H1 (cell line): ENCODE measurements at regions not wholly inside any gene's neighbourhood (a gene's known extent, or its start where the extent isn't known, plus 50 kb on each side); places are given as distances from the start of the nearest gene placed in this dataset.

Experiments used
- CTCF ChIA-PET: fragments of 300-600 bp; sonication (Branson Sonifier 250); formaldehyde crosslinking; loops from one replicate; lab custom pipeline; 2021; ENCODE audit not compliant: partially characterized antibody; lab: Charles Lee
- POLR2A ChIA-PET: fragments of 300-600 bp; sonication (Branson Sonifier 250); formaldehyde crosslinking; loops from one replicate; lab custom pipeline; 2021; ENCODE audit warnings: inconsistent platforms; ENCODE audit not compliant: partially characterized antibody; lab: Charles Lee
- DNase-seq, 2 experiments: peaks; one replicate each; pipeline versions ENCODE4 v3.0.0 to v3.0.0-alpha.2; 2010 to 2022; ENCODE audit warnings: low spot score in 2 of 2, low read depth in 1 of 2, mixed read lengths in 1 of 2
- FAIRE-seq: peaks from 2 replicates; lab custom pipeline; 2011; peaks lifted over from hg19 to GRCh38; lab: Jason Lieb, UNC
- H2AFZ ChIP-seq: 2 replicates; pipeline ENCODE4 v1.8.1; 2012; ENCODE audit warnings: low read length, inconsistent platforms
- H2AK5ac ChIP-seq: 2 replicates; pipeline ENCODE4 v1.6.1; 2013; ENCODE audit warnings: low read depth, low read length
- H2BK120ac ChIP-seq: replicated peaks from 2 replicates; pipeline ENCODE3; 2013; ENCODE audit warnings: low read depth, low read length, inconsistent platforms
- H2BK12ac ChIP-seq: 2 replicates; pipeline ENCODE4 v1.6.1; 2013; ENCODE audit warnings: low read depth, low read length
- H2BK15ac ChIP-seq: 2 replicates; pipeline ENCODE4 v1.6.1; 2013; ENCODE audit warnings: low read length
- H2BK20ac ChIP-seq: 2 replicates; pipeline ENCODE4 v1.6.1; 2013; ENCODE audit warnings: low read length
- H2BK5ac ChIP-seq: 2 replicates; pipeline ENCODE4 v1.6.1; 2013; ENCODE audit warnings: low read depth, low read length
- H3K14ac ChIP-seq: 2 replicates; pipeline ENCODE4 v1.6.1; 2013; ENCODE audit warnings: inconsistent platforms; ENCODE audit not compliant: insufficient read length
- H3K18ac ChIP-seq: 2 replicates; pipeline ENCODE4 v1.6.1; 2013; ENCODE audit warnings: low read length; ENCODE audit errors: extremely low read depth
- H3K23ac ChIP-seq: 2 replicates; pipeline ENCODE4 v1.6.1; 2013; ENCODE audit warnings: inconsistent platforms; ENCODE audit not compliant: insufficient read length
- H3K23me2 ChIP-seq: 2 replicates; pipeline ENCODE4 v1.6.1; 2013; ENCODE audit warnings: low read depth, low read length
- H3K27ac ChIP-seq: 2 replicates; pipeline ENCODE4 v1.6.1; 2011; ENCODE audit warnings: low read depth, low read length, inconsistent platforms
- H3K27me3 ChIP-seq, 4 experiments: replicated peaks in 1 of 4; 1 replicate in 1 of 4; 2 replicates in 3 of 4; pipeline versions ENCODE4 v1.6.1 to v1.8.1; 2011 to 2013; ENCODE audit warnings: low read length in 3 of 4, mild to moderate bottlenecking in 3 of 4, inconsistent platforms in 2 of 4, mixed read lengths in 2 of 4, moderate library complexity in 1 of 4; ENCODE audit not compliant: control insufficient read depth in 3 of 4, insufficient read depth in 3 of 4; ENCODE audit errors: extremely low read depth in 1 of 4
- H3K36me3 ChIP-seq, 4 experiments: 2 replicates each; pipeline versions ENCODE4 v1.6.1 to v1.8.1; 2011 to 2013; ENCODE audit warnings: mild to moderate bottlenecking in 4 of 4, low read length in 3 of 4, moderate library complexity in 2 of 4, control low read depth in 1 of 4, inconsistent platforms in 1 of 4; ENCODE audit not compliant: insufficient read depth in 4 of 4, control insufficient read depth in 2 of 4
- H3K4ac ChIP-seq: replicated peaks from 2 replicates; pipeline ENCODE3; 2013; ENCODE audit warnings: low read length, low read depth, mixed read lengths, inconsistent platforms; ENCODE audit not compliant: insufficient read length
- H3K4me1 ChIP-seq, 4 experiments: replicated peaks in 1 of 4; 1 replicate in 1 of 4; 2 replicates in 3 of 4; pipeline versions ENCODE4 v1.6.1 to v1.8.1; 2011 to 2013; ENCODE audit warnings: low read length in 3 of 4, inconsistent platforms in 2 of 4, mixed read lengths in 1 of 4; ENCODE audit not compliant: insufficient read depth in 4 of 4, control insufficient read depth in 3 of 4
- H3K4me2 ChIP-seq, 2 experiments: 2 replicates each; pipeline versions ENCODE4 v1.6.1 to v1.8.1; 2011 to 2013; ENCODE audit warnings: low read depth in 2 of 2, low read length in 2 of 2, control low read depth in 1 of 2, inconsistent platforms in 1 of 2, mild to moderate bottlenecking in 1 of 2; ENCODE audit not compliant: insufficient read depth in 1 of 2
- H3K4me3 ChIP-seq, 4 experiments: fragments of 200-600, 300-600 bp in 1 of 4; sonication (generic), shearing (Covaris generic), sonication (Bioruptor Twin) in 1 of 4; 2 replicates each; pipeline versions ENCODE4 v1.5.1 to v1.8.1; 2011 to 2016; ENCODE audit warnings: low read length in 4 of 4, low read depth in 3 of 4, control low read depth in 2 of 4, inconsistent platforms in 2 of 4, mild to moderate bottlenecking in 2 of 4, mixed read lengths in 1 of 4, moderate library complexity in 1 of 4; ENCODE audit not compliant: insufficient read depth in 2 of 4; ENCODE audit errors: extremely low read depth in 1 of 4
- H3K56ac ChIP-seq: replicated peaks from 2 replicates; pipeline ENCODE3; 2013; ENCODE audit warnings: low read depth, mild to moderate bottlenecking, mixed read lengths, low read length, inconsistent platforms; ENCODE audit not compliant: insufficient read length
- H3K79me1 ChIP-seq: 2 replicates; pipeline ENCODE4 v1.6.1; 2013; ENCODE audit warnings: low read depth, low read length, control low read depth
- H3K79me2 ChIP-seq, 2 experiments: 2 replicates each; pipeline versions ENCODE4 v1.6.1 to v1.8.1; 2012 to 2013; ENCODE audit warnings: low read length in 2 of 2, mild to moderate bottlenecking in 2 of 2, inconsistent platforms in 1 of 2; ENCODE audit not compliant: insufficient read depth in 2 of 2, control insufficient read depth in 1 of 2
- H3K9ac ChIP-seq, 4 experiments: replicated peaks in 1 of 4; 1 replicate in 1 of 4; 2 replicates in 3 of 4; pipeline versions ENCODE4 v1.6.1 to v1.8.1; 2011 to 2013; ENCODE audit warnings: low read depth in 3 of 4, low read length in 3 of 4, control low read depth in 2 of 4, mild to moderate bottlenecking in 2 of 4, moderate library complexity in 2 of 4, inconsistent platforms in 1 of 4; ENCODE audit errors: extremely low read depth in 1 of 4
- H3K9me3 ChIP-seq, 2 experiments: 2 replicates each; pipeline versions ENCODE4 v1.6.1 to v1.8.1; 2012 to 2013; ENCODE audit warnings: mild to moderate bottlenecking in 2 of 2, moderate library complexity in 2 of 2, control low read depth in 1 of 2, inconsistent platforms in 1 of 2, low read depth in 1 of 2, low read length in 1 of 2, mixed read lengths in 1 of 2; ENCODE audit not compliant: insufficient read depth in 2 of 2
- H4K20me1 ChIP-seq, 2 experiments: replicated peaks in 1 of 2; 2 replicates each; pipeline versions ENCODE3 to v1.8.1; 2011 to 2013; ENCODE audit warnings: inconsistent platforms in 2 of 2, low read length in 2 of 2, mild to moderate bottlenecking in 1 of 2; ENCODE audit not compliant: insufficient read depth in 2 of 2, control insufficient read depth in 1 of 2
- H4K5ac ChIP-seq: 2 replicates; pipeline ENCODE4 v1.6.1; 2013; ENCODE audit warnings: low read length, low read depth, mixed read lengths, inconsistent platforms; ENCODE audit not compliant: insufficient read length
- H4K8ac ChIP-seq: 2 replicates; pipeline ENCODE4 v1.8.0; 2013; ENCODE audit warnings: mild to moderate bottlenecking, moderate library complexity, low read length, inconsistent platforms; ENCODE audit not compliant: insufficient read depth; ENCODE audit errors: extremely low read depth
- H4K91ac ChIP-seq: replicated peaks from 2 replicates; pipeline ENCODE3; 2013; ENCODE audit warnings: low read length, mixed read lengths, inconsistent platforms; ENCODE audit not compliant: insufficient read length
- CHD1 ChIP-seq: IDR thresholded peaks from 2 replicates; pipeline ENCODE4 v1.6.1; 2012; ENCODE audit warnings: low read depth, low read length, improper control_type of control experiment
- GTF2F1 ChIP-seq: IDR thresholded peaks from 2 replicates; pipeline ENCODE4 v1.6.1; 2012; ENCODE audit warnings: low read depth, low read length, improper control_type of control experiment, borderline replicate concordance
- MAFK ChIP-seq: IDR thresholded peaks from 2 replicates; pipeline ENCODE4 v1.6.1; 2012; ENCODE audit warnings: low read depth, mild to moderate bottlenecking, improper control_type of control experiment, low read length
- RXRA ChIP-seq: IDR thresholded peaks from 2 replicates; pipeline ENCODE4 v1.6.1; 2011; ENCODE audit warnings: low read depth, mild to moderate bottlenecking, low read length, moderate library complexity; ENCODE audit not compliant: insufficient read depth
- SIRT6 ChIP-seq: IDR thresholded peaks from one replicate; pipeline ENCODE4 v1.7.1; 2012; ENCODE audit warnings: low read length, inconsistent platforms
- SIX5 ChIP-seq: IDR thresholded peaks from 2 replicates; pipeline ENCODE4 v1.6.1; 2011; ENCODE audit warnings: mild to moderate bottlenecking, low read depth, low read length
- SP4 ChIP-seq: IDR thresholded peaks from 2 replicates; pipeline ENCODE4 v1.6.1; 2012; ENCODE audit warnings: low read length, inconsistent platforms
- WGBS, 2 experiments: shearing (Covaris generic) in 1 of 2; methylation state at CpG; one replicate each; pipeline versions ENCODE4 v1.1.6 to v1.1.7; 2013 to 2015; ENCODE audit warnings: low lambda C conversion rate in 2 of 2, mixed read lengths in 2 of 2, inconsistent platforms in 1 of 2, low coverage in 1 of 2, missing lambda C conversion rate in 1 of 2; ENCODE audit not compliant: insufficient replicate concordance in 2 of 2, insufficient coverage in 1 of 2, insufficient read length in 1 of 2; ENCODE audit errors: extremely low coverage in 1 of 2, missing lambda C conversion rate in 1 of 2; 5-methylcytosine and 5-hydroxymethylcytosine counted together

DNA sequence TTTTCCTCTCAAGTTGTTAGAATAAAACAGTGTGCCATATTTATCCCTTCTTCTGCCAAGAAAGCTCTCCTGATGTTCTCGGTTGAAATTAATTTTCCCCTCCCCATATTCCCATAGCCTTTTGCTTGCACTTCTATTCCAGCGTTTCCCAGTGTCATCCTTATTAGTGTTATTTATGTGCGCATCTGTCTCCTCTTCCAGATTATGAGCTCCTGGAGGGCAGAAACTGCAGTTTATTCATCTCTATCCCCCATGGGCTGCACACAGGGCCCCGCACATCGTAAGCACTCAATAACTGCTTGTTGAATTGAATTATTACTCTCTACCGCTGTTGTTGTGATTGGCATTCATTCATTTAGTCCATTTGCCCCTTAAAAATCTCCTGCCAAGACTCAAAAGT is 149.4 kb downstream of the SOX3 start:
- Histone ChIP-seq H2BK120ac (no peak overlapping the region), H2BK20ac (no peak overlapping the region), H3K27ac (no peak overlapping the region), H3K4me1 (peaks cover 0 to 2% (median 0%) of the 10 kb centered on the region in 4 experiments; a peak in 1 of 7 replicates), H2BK12ac (no peak overlapping the region), H3K4me2 (0 out of 4 replicates have a peak overlapping the region, but pooled peaks of 1 of the 2 experiments have one; percentile 32), H3K56ac (no peak overlapping the region), H4K8ac (no peak overlapping the region), H3K27me3 (no peaks in the 10 kb centered on the region), H3K23me2 (no peaks in the 10 kb centered on the region), H2AFZ (no peak overlapping the region), H3K23ac (no peak overlapping the region), H2AK5ac (no peak overlapping the region), H3K79me1 (no peaks in the 10 kb centered on the region), H3K9me3 (no peaks in the 10 kb centered on the region), H2BK15ac (no peak overlapping the region), H3K36me3 (no peaks in the 10 kb centered on the region), H3K18ac (no peak overlapping the region), H3K79me2 (no peaks in the 10 kb centered on the region), H2BK5ac (no peak overlapping the region), H3K4ac (no peak overlapping the region), H4K20me1 (no peaks in the 10 kb centered on the region), H3K4me3 (no peak overlapping the region), H4K91ac (no peak overlapping the region), H3K9ac (no peak overlapping the region), H3K14ac (no peak overlapping the region), H4K5ac (no peak overlapping the region)
- 91% methylated on average over 5 of the region's 6 CpGs; no CpG with 5 or more reads in 1 of the 2 experiments for WGBS, 2 experiments
- DNase-seq (no peak), FAIRE-seq (no peak)
- POLR2A ChIA-PET, result no interaction called here
- CTCF ChIA-PET, result interaction anchor here (1.4 kb wide), 1 partner anchor 15 kb away, joined by 4 read pairs; no protein-coding TSS in a partner anchor
- TF ChIP-seq SP4 (no peak), SIRT6 (no peak), SIX5 (no peak), CHD1 (no peak), RXRA (no peak), GTF2F1 (no peak), MAFK (no peak)
